ENCODE measurements at regions not wholly inside any gene's neighbourhood (a gene's known extent, or its start where the extent isn't known, plus 50 kb on each side); places are given as distances from the start of the nearest gene placed in this dataset.
A peak's percentile ranks its signal among the peaks of the same experiment; 100 is the strongest.

DNA sequence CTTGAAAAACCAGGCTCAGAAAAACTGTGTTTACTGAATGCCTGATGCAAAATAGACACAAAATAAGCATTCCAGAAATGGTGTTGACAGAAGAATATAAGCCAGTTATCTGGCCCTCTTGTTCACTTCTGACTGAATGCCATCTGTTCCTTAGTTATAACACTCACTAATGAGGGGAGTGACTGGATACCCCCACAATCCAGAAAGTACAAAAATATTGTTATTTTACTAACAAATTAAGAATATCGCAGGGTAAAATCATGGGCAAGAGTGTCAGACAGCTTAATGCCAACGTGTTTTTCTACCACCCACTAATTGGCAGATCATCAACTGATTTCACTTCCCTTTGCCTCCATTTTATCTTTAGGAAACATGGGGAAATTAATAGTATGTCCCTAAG lies 477.3 kb upstream of the FLRT2 start:
- H3K4me3 Mint-ChIP-seq: no peak overlapping the region
- no peak for DNase-seq (ENCODE audit: low spot score)
- Histone ChIP-seq H3F3A (replicated peaks; ENCODE audit: low read depth) (no peaks in the 10 kb centered on the region), H3K4me2 (no peak overlapping the region), H3K4me1 (ENCODE audit: insufficient read depth) (no peaks in the 10 kb centered on the region), H3K79me2 (replicated peaks; ENCODE audit: insufficient read depth) (no peaks in the 10 kb centered on the region), H3K27ac (ENCODE audit: low read depth) (no peak overlapping the region), H3K9me2 (ENCODE audit: insufficient read depth) (no peaks in the 10 kb centered on the region), H3K4me3 (no peak overlapping the region), H2AFZ (no peak overlapping the region), H3K27me3 (ENCODE audit: insufficient read depth) (no peaks in the 10 kb centered on the region), H3K36me3 (ENCODE audit: insufficient read depth) (peaks cover 4% of the 10 kb centered on the region), H4K20me1 (replicated peaks; ENCODE audit: insufficient read depth) (no peaks in the 10 kb centered on the region)
- no peaks in the 10 kb centered on the region for H3K4me1 Mint-ChIP-seq
- peaks cover 41% of the 10 kb centered on the region for H3K9me3 Mint-ChIP-seq
- no peak overlapping the region for H3K27ac Mint-ChIP-seq
- ATAC-seq: no peak
- H3K36me3 Mint-ChIP-seq (ENCODE audit: low read depth): peaks cover 33% of the 10 kb centered on the region; the same call in 2 of the 3 replicates
- no peak for TF ChIP-seq ZNF331 (CRISPR knock-in tag; IDR thresholded peaks at IDR 0.05; ENCODE audit: low read depth)
- TF ChIP-seq JUNB (IDR thresholded peaks at IDR 0.05; ENCODE audit: unreplicated experiment): no peak
- no peak for TF ChIP-seq ETS1 (IDR thresholded peaks at IDR 0.05)
- no peak for TF ChIP-seq EZH2 (IDR thresholded peaks at IDR 0.05; ENCODE audit: low read depth, unreplicated experiment)
- no peak for TF ChIP-seq EZH2phosphoT487 (IDR thresholded peaks at IDR 0.05; ENCODE audit: unreplicated experiment)
- no peaks in the 10 kb centered on the region for H3K27me3 Mint-ChIP-seq (ENCODE audit: insufficient read depth, low read depth, poor library complexity)

- Histone ChIP-seq H3K27ac (ENCODE audit: low read depth) (no peak overlapping the region), H3K27me3 (ENCODE audit: insufficient read depth) (no peaks in the 10 kb centered on the region), H3K9me2 (ENCODE audit: insufficient read depth) (no peaks in the 10 kb centered on the region), H4K20me1 (replicated peaks; ENCODE audit: insufficient read depth) (no peaks in the 10 kb centered on the region), H3K4me2 (no peak overlapping the region), H3K4me3 (no peak overlapping the region), H3K36me3 (ENCODE audit: insufficient read depth) (peaks cover 4% of the 10 kb centered on the region), H3F3A (replicated peaks; ENCODE audit: low read depth) (no peaks in the 10 kb centered on the region), H3K79me2 (replicated peaks; ENCODE audit: insufficient read depth) (no peaks in the 10 kb centered on the region), H2AFZ (no peak overlapping the region), H3K4me1 (ENCODE audit: insufficient read depth) (no peaks in the 10 kb centered on the region)
- H3K36me3 Mint-ChIP-seq (ENCODE audit: low read depth): peaks cover 33% of the 10 kb centered on the region; the same call in 2 of the 3 replicates
- H3K27ac Mint-ChIP-seq: no peak overlapping the region
- no peaks in the 10 kb centered on the region for H3K27me3 Mint-ChIP-seq (ENCODE audit: insufficient read depth, low read depth, poor library complexity)
- no peak overlapping the region for H3K4me3 Mint-ChIP-seq
- peaks cover 40% of the 10 kb centered on the region for H3K9me3 Mint-ChIP-seq
- DNase-seq (ENCODE audit: low spot score): peak; percentile 20
- H3K4me1 Mint-ChIP-seq: no peaks in the 10 kb centered on the region
- TF ChIP-seq JUNB (IDR thresholded peaks at IDR 0.05; ENCODE audit: unreplicated experiment): no peak
- TF ChIP-seq, protein P1, sequence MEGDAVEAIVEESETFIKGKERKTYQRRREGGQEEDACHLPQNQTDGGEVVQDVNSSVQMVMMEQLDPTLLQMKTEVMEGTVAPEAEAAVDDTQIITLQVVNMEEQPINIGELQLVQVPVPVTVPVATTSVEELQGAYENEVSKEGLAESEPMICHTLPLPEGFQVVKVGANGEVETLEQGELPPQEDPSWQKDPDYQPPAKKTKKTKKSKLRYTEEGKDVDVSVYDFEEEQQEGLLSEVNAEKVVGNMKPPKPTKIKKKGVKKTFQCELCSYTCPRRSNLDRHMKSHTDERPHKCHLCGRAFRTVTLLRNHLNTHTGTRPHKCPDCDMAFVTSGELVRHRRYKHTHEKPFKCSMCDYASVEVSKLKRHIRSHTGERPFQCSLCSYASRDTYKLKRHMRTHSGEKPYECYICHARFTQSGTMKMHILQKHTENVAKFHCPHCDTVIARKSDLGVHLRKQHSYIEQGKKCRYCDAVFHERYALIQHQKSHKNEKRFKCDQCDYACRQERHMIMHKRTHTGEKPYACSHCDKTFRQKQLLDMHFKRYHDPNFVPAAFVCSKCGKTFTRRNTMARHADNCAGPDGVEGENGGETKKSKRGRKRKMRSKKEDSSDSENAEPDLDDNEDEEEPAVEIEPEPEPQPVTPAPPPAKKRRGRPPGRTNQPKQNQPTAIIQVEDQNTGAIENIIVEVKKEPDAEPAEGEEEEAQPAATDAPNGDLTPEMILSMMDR (conservative IDR thresholded peaks at IDR 0.05; ENCODE audit: low read depth in 2 of 2): no peak
- TF ChIP-seq EZH2phosphoT487 (IDR thresholded peaks at IDR 0.05; ENCODE audit: unreplicated experiment): no peak
- TF ChIP-seq NANOG (IDR thresholded peaks at IDR 0.05; ENCODE audit: borderline replicate concordance): no peak
- no peak for TF ChIP-seq CREB1 (CRISPR knock-in tag; IDR thresholded peaks at IDR 0.05; ENCODE audit: low read depth)
- no peak for TF ChIP-seq POLR2AphosphoS5 (IDR thresholded peaks at IDR 0.05; ENCODE audit: low read depth)
- no peak for TF ChIP-seq ETS1 (IDR thresholded peaks at IDR 0.05)
- no peak for TF ChIP-seq ZNF114 (CRISPR knock-in tag; IDR thresholded peaks at IDR 0.05)
- no peak for TF ChIP-seq ZNF331 (CRISPR knock-in tag; IDR thresholded peaks at IDR 0.05; ENCODE audit: low read depth)
- ATAC-seq: no peak
Observed at GRCh38 chr14:85054178-85054577, 475.8 kb upstream of the FLRT2 start.

Measured in GM23338 (cell line).